ENCODE measurements at regions not wholly inside any gene's neighbourhood (a gene's known extent, or its start where the extent isn't known, plus 50 kb on each side); places are given as distances from the start of the nearest gene placed in this dataset.

DNA sequence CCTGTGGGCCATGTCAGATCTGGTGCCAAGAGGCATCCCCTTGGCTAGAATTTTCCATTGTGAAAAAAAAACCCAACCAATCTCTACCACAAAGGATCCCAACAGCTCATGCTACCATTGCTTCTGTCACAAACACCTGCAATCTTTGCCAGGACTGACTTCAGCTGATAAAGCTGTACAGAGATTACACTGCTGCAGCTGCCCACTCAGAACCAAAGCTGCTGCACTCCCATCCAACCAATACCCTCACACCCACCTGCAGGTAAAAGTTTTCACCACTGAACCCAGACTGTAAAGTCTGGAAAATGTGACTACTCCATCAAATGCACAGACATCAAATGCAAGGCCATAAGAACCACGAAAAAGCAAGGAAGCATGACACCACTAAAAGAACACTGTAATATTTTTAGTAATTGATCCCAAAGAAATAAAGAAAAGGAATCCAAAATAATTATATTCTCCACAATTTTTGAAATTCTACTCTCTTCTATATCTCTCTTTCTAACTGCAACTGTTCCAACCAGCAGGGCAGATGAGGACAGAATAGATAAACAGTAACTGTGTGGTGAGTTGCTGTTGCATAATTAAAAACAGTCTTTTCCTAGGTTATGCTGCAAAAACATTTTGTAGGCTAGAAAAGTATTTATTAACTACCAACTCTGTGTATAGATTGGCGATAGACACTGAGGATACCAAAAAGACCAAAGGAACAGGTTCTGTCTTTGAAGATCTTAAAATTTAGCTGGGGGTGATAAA is 128.0 kb upstream of the MCHR2 start:
- Mint-ChIP-seq H3K4me1 (no peaks in the 10 kb centered on the region), H3K27ac (no peak overlapping the region), H3K27me3 (peaks cover 4% of the 10 kb centered on the region), H3K4me3 (no peak overlapping the region), H3K9me3 (no peaks in the 10 kb centered on the region), H3K36me3 (no peaks in the 10 kb centered on the region)

- peaks cover 9% of the 10 kb centered on the region for H3K27me3 Mint-ChIP-seq
- no peaks in the 10 kb centered on the region for H3K9me3 Mint-ChIP-seq
- no peaks in the 10 kb centered on the region for H3K36me3 Mint-ChIP-seq
- no peaks in the 10 kb centered on the region for H3K4me1 Mint-ChIP-seq
- H3K27ac Mint-ChIP-seq: no peak overlapping the region
- H3K4me3 Mint-ChIP-seq: no peak overlapping the region
These were observed 125.2 kb upstream of the MCHR2 start for GRCh38 chr6:100119261-100119660.

GRCh38 chr6:100118301-100118700 is 124.3 kb upstream of the MCHR2 start:
- H3K4me3 Mint-ChIP-seq: no peak overlapping the region
- H3K4me1 Mint-ChIP-seq: no peaks in the 10 kb centered on the region
- H3K27ac Mint-ChIP-seq: no peak overlapping the region
- H3K9me3 Mint-ChIP-seq: no peaks in the 10 kb centered on the region
- H3K27me3 Mint-ChIP-seq: peaks cover 9% of the 10 kb centered on the region
- H3K36me3 Mint-ChIP-seq: no peaks in the 10 kb centered on the region

DNA sequence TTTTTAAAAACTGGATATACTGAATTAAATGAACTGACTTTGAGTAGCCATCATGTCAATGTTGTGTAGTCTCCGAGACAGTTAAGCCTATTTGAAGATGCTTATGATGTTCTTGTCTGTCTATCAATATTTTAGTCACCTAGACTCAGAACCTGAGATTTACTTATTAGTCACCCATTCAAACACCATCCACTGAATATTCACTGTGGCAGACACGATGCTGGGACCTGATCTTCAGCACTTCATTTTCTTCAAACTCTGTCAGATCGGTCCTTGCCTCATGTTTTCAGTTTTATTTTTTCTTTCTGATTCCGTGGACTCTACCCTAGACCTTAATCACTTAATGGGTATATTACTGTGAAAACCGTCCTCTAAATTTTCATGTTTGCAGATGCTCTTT is 123.7 kb upstream of the MCHR2 start:
- Mint-ChIP-seq H3K4me1 (no peaks in the 10 kb centered on the region), H3K4me3 (no peak overlapping the region), H3K36me3 (no peaks in the 10 kb centered on the region), H3K9me3 (no peaks in the 10 kb centered on the region), H3K27me3 (peaks cover 10% of the 10 kb centered on the region), H3K27ac (no peak overlapping the region)

- no peaks in the 10 kb centered on the region for H3K36me3 Mint-ChIP-seq
- H3K4me3 Mint-ChIP-seq: no peak overlapping the region
- H3K9me3 Mint-ChIP-seq: no peaks in the 10 kb centered on the region
- H3K4me1 Mint-ChIP-seq: no peaks in the 10 kb centered on the region
- no peak overlapping the region for H3K27ac Mint-ChIP-seq
- peaks cover 10% of the 10 kb centered on the region for H3K27me3 Mint-ChIP-seq
These were observed 122.6 kb upstream of the MCHR2 start for GRCh38 chr6:100116411-100117194.

DNA sequence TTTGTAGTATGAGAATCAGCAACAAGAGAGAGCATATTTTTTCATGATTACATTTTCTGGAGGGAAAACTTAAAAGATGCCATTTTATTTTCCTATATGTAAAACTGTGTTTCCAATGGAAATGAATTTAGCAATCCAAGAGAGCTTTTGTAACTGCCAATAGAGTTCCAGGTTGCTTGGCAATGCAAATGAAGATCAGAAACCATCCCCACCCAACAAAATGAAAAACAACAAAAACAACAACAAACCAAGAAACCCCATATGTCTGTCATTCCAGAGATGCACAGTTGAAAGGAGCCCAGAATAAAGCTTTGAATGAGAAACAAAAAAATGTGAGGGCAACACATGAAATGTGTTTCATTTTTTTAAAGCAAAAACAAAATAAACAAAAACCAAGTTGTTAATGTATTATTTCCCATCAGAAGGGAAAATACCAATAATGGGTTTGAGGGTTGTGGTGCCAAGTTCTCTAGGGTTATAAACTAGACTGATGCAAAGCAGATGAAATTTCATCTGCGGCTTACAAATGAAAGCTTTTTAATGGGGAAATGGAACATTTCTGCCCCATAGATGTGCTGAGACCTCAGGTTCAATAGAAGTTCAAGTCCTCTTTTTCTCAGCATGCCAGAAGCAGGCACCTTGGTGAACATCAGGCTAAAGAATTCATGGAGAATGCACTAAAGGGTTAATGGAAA is 121.5 kb upstream of the MCHR2 start:
- H3K27me3 Mint-ChIP-seq: peaks cover 10% of the 10 kb centered on the region
- no peak overlapping the region for H3K27ac Mint-ChIP-seq
- H3K36me3 Mint-ChIP-seq: no peaks in the 10 kb centered on the region
- H3K4me1 Mint-ChIP-seq: no peaks in the 10 kb centered on the region
- no peaks in the 10 kb centered on the region for H3K9me3 Mint-ChIP-seq
- H3K4me3 Mint-ChIP-seq: no peak overlapping the region

DNA sequence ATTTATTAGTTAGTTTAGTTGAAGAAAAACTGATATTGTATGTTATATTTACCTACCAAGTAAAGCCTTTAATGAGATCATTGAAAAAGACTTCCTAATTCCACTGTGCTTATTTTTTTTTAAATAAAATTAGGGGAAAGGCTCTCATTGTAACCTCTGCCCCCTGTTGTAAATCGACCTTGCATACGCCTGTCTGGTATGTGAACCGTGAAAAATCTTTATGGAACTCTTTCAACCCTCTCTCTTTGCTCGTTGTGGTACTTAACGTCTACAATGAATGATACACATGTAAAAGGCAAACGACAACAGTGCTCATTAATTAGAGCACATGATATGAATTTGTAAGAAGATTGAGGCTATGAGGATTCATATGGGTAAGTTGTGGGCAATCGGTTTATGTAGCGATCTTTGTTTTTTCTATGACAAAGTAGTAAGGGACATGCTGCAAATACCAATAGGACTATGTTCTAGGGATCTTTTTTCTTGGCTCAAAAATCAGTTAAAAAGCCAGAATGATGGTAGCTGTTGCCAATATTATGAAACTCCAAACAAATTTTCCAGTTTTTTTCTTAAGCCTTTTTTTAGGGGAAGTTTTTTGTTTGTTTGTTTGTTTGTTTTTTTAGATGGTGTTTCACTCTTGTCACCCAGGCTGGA is 119.0 kb upstream of the MCHR2 start:
- Mint-ChIP-seq H3K9me3 (no peaks in the 10 kb centered on the region), H3K27me3 (peaks cover 10% of the 10 kb centered on the region), H3K4me3 (no peak overlapping the region), H3K27ac (no peak overlapping the region), H3K4me1 (no peaks in the 10 kb centered on the region), H3K36me3 (no peaks in the 10 kb centered on the region)

DNA sequence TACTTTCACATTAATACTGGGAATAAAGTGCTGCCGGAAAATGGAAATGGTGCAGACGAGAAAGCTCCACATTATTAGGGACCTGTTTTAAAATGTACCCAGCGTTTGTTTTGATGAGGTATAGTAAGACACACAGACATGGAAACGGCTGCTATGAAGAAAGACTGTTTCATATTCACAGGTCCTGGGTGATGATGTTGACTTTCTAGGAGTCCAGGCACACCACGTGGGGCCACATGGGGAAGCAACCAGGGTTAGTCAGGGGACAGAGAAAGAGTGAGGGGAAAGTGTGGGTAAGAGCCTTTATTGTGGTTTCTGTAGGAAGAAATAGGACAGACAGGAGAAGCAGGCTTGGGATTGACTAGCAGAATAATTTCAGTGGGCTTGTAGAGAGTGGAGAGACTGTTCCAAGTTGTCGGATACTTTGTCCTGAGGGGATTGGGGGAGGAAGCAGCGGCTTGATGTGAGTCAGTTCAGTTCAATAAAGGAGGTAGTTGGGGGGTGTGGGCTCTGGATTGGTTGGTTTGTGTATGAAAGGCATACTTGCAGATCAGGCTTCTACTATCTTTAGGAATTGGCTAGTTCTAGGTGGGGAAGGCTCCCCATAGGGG is 112.0 kb upstream of the MCHR2 start:
- no peaks in the 10 kb centered on the region for H3K4me1 Mint-ChIP-seq
- peaks cover 16% of the 10 kb centered on the region for H3K27me3 Mint-ChIP-seq
- no peaks in the 10 kb centered on the region for H3K9me3 Mint-ChIP-seq

DNA sequence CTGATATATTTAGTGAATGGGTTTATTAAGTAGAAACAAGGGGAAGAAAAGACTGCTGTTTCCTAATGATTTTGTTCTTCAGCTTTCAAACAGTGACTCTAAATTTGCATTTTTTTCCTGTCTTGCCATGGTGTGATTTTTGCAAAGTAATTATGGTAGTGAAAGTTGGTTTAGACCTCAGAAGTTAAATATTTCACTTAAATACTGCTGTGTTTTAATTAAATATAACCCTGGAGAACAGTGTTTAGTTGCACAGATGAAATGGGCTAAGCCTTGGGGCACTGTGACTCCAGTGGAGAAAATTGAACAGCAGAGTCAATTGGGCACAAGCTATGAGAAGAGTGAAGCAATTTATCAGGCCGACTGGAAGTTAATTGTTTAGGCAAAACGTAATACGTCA is 111.1 kb upstream of the MCHR2 start:
- H3K9me3 Mint-ChIP-seq: no peaks in the 10 kb centered on the region

More for the DNA sequence above, 112.0 kb upstream of the MCHR2 start:
- H3K27ac Mint-ChIP-seq: no peak overlapping the region
- no peaks in the 10 kb centered on the region for H3K36me3 Mint-ChIP-seq
- no peak overlapping the region for H3K4me3 Mint-ChIP-seq

GRCh38 chr6:100103931-100104330 is 109.9 kb upstream of the MCHR2 start:
- H3K4me3 Mint-ChIP-seq: no peak overlapping the region
- H3K27ac Mint-ChIP-seq: no peak overlapping the region
- H3K27me3 Mint-ChIP-seq: peaks cover 16% of the 10 kb centered on the region
- no peaks in the 10 kb centered on the region for H3K4me1 Mint-ChIP-seq
- H3K9me3 Mint-ChIP-seq: no peaks in the 10 kb centered on the region
- no peaks in the 10 kb centered on the region for H3K36me3 Mint-ChIP-seq

More for the DNA sequence above, 111.1 kb upstream of the MCHR2 start:
- Mint-ChIP-seq H3K27me3 (peaks cover 14% of the 10 kb centered on the region), H3K4me3 (no peak overlapping the region), H3K27ac (no peak overlapping the region), H3K36me3 (no peaks in the 10 kb centered on the region), H3K4me1 (no peaks in the 10 kb centered on the region)

- no peaks in the 10 kb centered on the region for H3K4me1 Mint-ChIP-seq
- H3K9me3 Mint-ChIP-seq: no peaks in the 10 kb centered on the region
- H3K36me3 Mint-ChIP-seq: no peaks in the 10 kb centered on the region
- H3K27me3 Mint-ChIP-seq: peaks cover 16% of the 10 kb centered on the region
- H3K27ac Mint-ChIP-seq: no peak overlapping the region
- H3K4me3 Mint-ChIP-seq: no peak overlapping the region
These were observed 109.2 kb upstream of the MCHR2 start for GRCh38 chr6:100103194-100103593.

- no peak overlapping the region for H3K27ac Mint-ChIP-seq
- no peak overlapping the region for H3K4me3 Mint-ChIP-seq
- no peaks in the 10 kb centered on the region for H3K4me1 Mint-ChIP-seq
- no peaks in the 10 kb centered on the region for H3K9me3 Mint-ChIP-seq
- H3K36me3 Mint-ChIP-seq: no peaks in the 10 kb centered on the region
- H3K27me3 Mint-ChIP-seq: peaks cover 14% of the 10 kb centered on the region
These were observed 107.6 kb upstream of the MCHR2 start for GRCh38 chr6:100101644-100102043.

DNA sequence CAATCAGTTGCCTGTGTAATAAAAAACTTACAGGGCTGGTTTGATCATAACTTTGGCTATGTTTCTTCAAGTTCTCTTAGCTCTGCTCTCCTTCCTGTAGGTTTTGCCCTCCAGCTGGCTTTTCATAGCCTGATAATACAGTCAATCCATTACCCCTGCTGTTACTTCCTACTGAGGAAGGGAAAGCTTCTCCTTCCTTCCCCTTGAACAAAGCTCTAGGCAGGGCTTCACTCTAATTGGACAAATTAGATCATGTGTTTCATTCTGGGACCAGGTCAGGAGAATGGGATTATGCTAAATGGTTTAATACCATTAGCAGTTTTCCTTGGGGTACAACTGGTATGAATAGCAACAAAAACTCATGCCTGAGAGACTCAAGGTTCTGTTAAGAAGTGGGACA is 106.8 kb upstream of the MCHR2 start:
- H3K9me3 Mint-ChIP-seq: no peaks in the 10 kb centered on the region
- H3K4me3 Mint-ChIP-seq: no peak overlapping the region
- peaks cover 12% of the 10 kb centered on the region for H3K27me3 Mint-ChIP-seq
- no peaks in the 10 kb centered on the region for H3K36me3 Mint-ChIP-seq
- H3K27ac Mint-ChIP-seq: no peak overlapping the region
- no peaks in the 10 kb centered on the region for H3K4me1 Mint-ChIP-seq

DNA sequence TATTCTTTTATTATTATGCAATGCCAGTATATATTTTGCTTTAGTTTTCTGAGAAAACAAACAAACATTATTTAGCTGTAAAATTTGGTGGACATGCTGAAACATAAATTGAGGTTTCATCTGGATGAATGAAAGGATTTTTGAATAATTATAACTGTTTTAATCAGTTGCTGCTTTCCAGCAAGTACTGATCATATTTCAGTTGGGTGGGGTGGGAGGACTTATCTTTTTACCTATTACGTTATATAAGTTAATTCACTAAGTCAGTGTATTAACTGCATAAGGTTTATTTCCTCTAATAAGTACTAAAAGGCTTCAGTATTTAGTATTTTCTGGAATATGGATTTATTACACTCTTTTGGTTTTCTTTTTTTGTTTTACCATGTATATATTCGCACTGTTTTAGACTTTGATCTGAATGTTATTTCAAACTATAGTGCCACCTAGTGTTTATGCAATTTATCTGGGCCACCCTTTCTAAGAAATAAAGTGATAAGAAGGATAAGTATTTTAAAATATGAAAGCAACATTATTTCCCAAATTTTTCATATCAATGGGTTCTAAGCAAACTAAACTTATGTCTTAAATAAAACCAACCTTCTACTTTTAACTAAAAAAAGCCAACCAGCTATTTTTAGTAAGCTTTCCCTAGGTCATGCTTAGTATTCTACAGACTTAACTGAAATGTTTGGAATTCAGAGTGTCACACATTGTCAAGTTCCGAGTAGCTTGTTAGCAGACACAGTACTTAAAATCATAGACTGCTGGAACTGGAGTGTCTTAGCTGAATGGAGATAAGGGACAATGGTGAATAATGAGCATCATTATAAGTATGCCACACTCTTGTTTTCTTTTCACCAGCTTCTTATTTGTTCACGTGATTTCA is 105.4 kb upstream of the MCHR2 start:
- Mint-ChIP-seq H3K36me3 (no peaks in the 10 kb centered on the region), H3K9me3 (no peaks in the 10 kb centered on the region), H3K27me3 (peaks cover 6% of the 10 kb centered on the region), H3K27ac (no peak overlapping the region), H3K4me1 (no peaks in the 10 kb centered on the region), H3K4me3 (no peak overlapping the region)
